Cardiac muscle cell (in vitro differentiated cells and primary cell): ENCODE measurements at regions not wholly inside any gene's neighbourhood (a gene's known extent, or its start where the extent isn't known, plus 50 kb on each side); places are given as distances from the start of the nearest gene placed in this dataset.

Source experiments
- DNase-seq, 2 donors: peaks; one replicate each; pipeline versions ENCODE4 v3.0.0 to v3.0.0-alpha.2; 2010 to 2017; ENCODE audit warnings: low read depth in 1 of 2, low spot score in 1 of 2
- H3K27ac ChIP-seq: fragments of 200-600 bp; sonication (generic); 2 replicates; pipeline ENCODE4 v1.5.1; 2016
- H3K27me3 ChIP-seq: fragments of 200-600 bp; sonication (generic); 2 replicates; pipeline ENCODE4 v1.6.0; 2016; ENCODE audit warnings: control low read depth
- H3K36me3 ChIP-seq: fragments of 200-600 bp; sonication (generic); 2 replicates; pipeline ENCODE4 v1.5.1; 2016; ENCODE audit warnings: control low read depth
- H3K4me1 ChIP-seq: fragments of 200-600 bp; sonication (generic); 2 replicates; pipeline ENCODE4 v1.8.1; 2017; ENCODE audit warnings: low read depth, mild to moderate bottlenecking, mixed run types
- H3K4me3 ChIP-seq: fragments of 200-600 bp; sonication (generic); 2 replicates; pipeline ENCODE4 v1.5.1; 2016; ENCODE audit warnings: mild to moderate bottlenecking
- H3K9me3 ChIP-seq: fragments of 200-600 bp; sonication (generic); 2 replicates; pipeline ENCODE4 v1.5.1; 2017; ENCODE audit warnings: low read depth, mild to moderate bottlenecking, control low read depth
- TF ChIP-seq, protein P1 (sequence below): IDR thresholded peaks from 2 replicates; pipeline ENCODE4 v1.5.1; 2012; ENCODE audit warnings: low read depth, mild to moderate bottlenecking, low read length

GRCh38 chr12:84421103-84421502 lies 491.5 kb downstream of the SLC6A15 start:
- Histone ChIP-seq H3K27me3 (no peaks in the 10 kb centered on the region), H3K27ac (no peak overlapping the region), H3K9me3 (no peaks in the 10 kb centered on the region), H3K4me1 (no peaks in the 10 kb centered on the region), H3K36me3 (no peaks in the 10 kb centered on the region), H3K4me3 (no peak overlapping the region)
- DNase-seq = no peak
- TF ChIP-seq, protein P1, sequence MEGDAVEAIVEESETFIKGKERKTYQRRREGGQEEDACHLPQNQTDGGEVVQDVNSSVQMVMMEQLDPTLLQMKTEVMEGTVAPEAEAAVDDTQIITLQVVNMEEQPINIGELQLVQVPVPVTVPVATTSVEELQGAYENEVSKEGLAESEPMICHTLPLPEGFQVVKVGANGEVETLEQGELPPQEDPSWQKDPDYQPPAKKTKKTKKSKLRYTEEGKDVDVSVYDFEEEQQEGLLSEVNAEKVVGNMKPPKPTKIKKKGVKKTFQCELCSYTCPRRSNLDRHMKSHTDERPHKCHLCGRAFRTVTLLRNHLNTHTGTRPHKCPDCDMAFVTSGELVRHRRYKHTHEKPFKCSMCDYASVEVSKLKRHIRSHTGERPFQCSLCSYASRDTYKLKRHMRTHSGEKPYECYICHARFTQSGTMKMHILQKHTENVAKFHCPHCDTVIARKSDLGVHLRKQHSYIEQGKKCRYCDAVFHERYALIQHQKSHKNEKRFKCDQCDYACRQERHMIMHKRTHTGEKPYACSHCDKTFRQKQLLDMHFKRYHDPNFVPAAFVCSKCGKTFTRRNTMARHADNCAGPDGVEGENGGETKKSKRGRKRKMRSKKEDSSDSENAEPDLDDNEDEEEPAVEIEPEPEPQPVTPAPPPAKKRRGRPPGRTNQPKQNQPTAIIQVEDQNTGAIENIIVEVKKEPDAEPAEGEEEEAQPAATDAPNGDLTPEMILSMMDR = no peak

- no peak overlapping the region for H3K4me3 ChIP-seq
- TF ChIP-seq, protein P1 = no peak
- H3K27me3 ChIP-seq = no peaks in the 10 kb centered on the region
- H3K4me1 ChIP-seq = no peaks in the 10 kb centered on the region
- DNase-seq = no peak
- H3K36me3 ChIP-seq = no peaks in the 10 kb centered on the region
- H3K9me3 ChIP-seq = no peaks in the 10 kb centered on the region
- no peak overlapping the region for H3K27ac ChIP-seq
These were observed 496.0 kb downstream of the SLC6A15 start for GRCh38 chr12:84416626-84417025.

DNA sequence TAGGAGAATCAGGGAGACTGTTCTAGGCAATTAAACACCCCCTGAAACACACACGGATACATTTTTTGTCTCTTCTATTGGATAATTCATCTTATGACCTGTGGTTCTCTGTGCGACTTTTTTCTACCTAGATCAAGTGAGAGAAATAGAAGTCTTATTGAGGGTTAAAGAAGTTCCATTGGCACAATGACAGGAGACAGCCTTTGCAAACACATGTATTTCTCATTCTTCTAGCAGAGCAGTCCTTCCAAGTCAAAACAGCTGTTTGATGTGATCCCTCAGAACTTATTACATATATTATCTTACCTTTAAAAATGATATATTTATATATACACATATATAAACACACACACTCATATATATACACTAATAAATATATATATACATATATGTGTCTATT lies 496.7 kb downstream of the SLC6A15 start:
- Histone ChIP-seq H3K36me3 (no peaks in the 10 kb centered on the region), H3K27ac (no peak overlapping the region), H3K27me3 (no peaks in the 10 kb centered on the region), H3K9me3 (no peaks in the 10 kb centered on the region), H3K4me3 (no peak overlapping the region), H3K4me1 (no peaks in the 10 kb centered on the region)
- DNase-seq = no peak
- TF ChIP-seq, protein P1 = no peak

- H3K36me3 ChIP-seq = no peaks in the 10 kb centered on the region
- H3K4me3 ChIP-seq = no peak overlapping the region
- H3K27ac ChIP-seq = no peak overlapping the region
- TF ChIP-seq, protein P1 = no peak
- H3K4me1 ChIP-seq = no peaks in the 10 kb centered on the region
- H3K27me3 ChIP-seq = no peaks in the 10 kb centered on the region
- no peak for DNase-seq
- H3K9me3 ChIP-seq = no peaks in the 10 kb centered on the region
These were observed 498.9 kb downstream of the SLC6A15 start for GRCh38 chr12:84413656-84414055.

DNA sequence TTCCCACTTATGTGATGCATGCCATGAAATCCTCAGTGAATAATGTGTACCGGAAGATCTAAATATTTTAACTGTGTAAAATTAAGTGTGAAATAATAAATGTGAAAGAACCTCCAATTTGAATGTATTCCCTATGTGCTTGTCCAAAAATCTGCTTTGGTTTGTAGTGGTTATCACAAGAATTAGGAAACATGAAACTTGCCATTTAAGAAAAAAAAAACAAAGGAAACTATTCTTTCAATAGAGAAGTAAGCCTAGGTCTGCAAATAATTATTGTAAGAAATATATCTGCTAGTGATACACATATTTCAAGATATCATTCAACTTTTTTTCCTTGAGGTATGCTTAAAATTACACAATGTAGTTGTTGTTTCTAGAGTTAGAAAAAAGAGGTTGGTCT lies 500.4 kb downstream of the SLC6A15 start:
- no peak overlapping the region for H3K4me3 ChIP-seq
- no peaks in the 10 kb centered on the region for H3K4me1 ChIP-seq
- TF ChIP-seq, protein P1 = no peak
- no peaks in the 10 kb centered on the region for H3K36me3 ChIP-seq
- no peaks in the 10 kb centered on the region for H3K9me3 ChIP-seq
- no peaks in the 10 kb centered on the region for H3K27me3 ChIP-seq
- no peak overlapping the region for H3K27ac ChIP-seq
- DNase-seq = no peak

- TF ChIP-seq, protein P1 = no peak
- no peak overlapping the region for H3K27ac ChIP-seq
- H3K9me3 ChIP-seq = no peaks in the 10 kb centered on the region
- no peak overlapping the region for H3K4me3 ChIP-seq
- H3K36me3 ChIP-seq = no peaks in the 10 kb centered on the region
- H3K27me3 ChIP-seq = no peaks in the 10 kb centered on the region
- DNase-seq = no peak
- no peaks in the 10 kb centered on the region for H3K4me1 ChIP-seq
These were observed 501.6 kb downstream of the SLC6A15 start for GRCh38 chr12:84411031-84411430.
